ENCODE measurements at regions not wholly inside any gene's neighbourhood (a gene's known extent, or its start where the extent isn't known, plus 50 kb on each side); places are given as distances from the start of the nearest gene placed in this dataset.

- TF ChIP-seq, protein P1, sequence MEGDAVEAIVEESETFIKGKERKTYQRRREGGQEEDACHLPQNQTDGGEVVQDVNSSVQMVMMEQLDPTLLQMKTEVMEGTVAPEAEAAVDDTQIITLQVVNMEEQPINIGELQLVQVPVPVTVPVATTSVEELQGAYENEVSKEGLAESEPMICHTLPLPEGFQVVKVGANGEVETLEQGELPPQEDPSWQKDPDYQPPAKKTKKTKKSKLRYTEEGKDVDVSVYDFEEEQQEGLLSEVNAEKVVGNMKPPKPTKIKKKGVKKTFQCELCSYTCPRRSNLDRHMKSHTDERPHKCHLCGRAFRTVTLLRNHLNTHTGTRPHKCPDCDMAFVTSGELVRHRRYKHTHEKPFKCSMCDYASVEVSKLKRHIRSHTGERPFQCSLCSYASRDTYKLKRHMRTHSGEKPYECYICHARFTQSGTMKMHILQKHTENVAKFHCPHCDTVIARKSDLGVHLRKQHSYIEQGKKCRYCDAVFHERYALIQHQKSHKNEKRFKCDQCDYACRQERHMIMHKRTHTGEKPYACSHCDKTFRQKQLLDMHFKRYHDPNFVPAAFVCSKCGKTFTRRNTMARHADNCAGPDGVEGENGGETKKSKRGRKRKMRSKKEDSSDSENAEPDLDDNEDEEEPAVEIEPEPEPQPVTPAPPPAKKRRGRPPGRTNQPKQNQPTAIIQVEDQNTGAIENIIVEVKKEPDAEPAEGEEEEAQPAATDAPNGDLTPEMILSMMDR (IDR thresholded peaks at IDR 0.05): no peak
- no peak for TF ChIP-seq EZH2 (IDR thresholded peaks at IDR 0.05)
Measured at GRCh38 chr3:43197181-43197580, 89.2 kb upstream of the SNRK start.
